ENCODE measurements at regions not wholly inside any gene's neighbourhood (a gene's known extent, or its start where the extent isn't known, plus 50 kb on each side); places are given as distances from the start of the nearest gene placed in this dataset.
"Not testable (repeated sequence)": the region's sequence is repeated elsewhere in the genome, so short reads cannot be mapped to it uniquely, and the experiment has no call there.

- DNase-seq: no peak
Observed at GRCh38 chr2:21812766-21813165, 689.0 kb downstream of the TDRD15 start.

GRCh38 chr2:21814588-21815149 is 690.9 kb downstream of the TDRD15 start:
- no peak for DNase-seq

- DNase-seq: no peak
Observed at GRCh38 chr2:21818212-21818795, 694.5 kb downstream of the TDRD15 start.

DNA sequence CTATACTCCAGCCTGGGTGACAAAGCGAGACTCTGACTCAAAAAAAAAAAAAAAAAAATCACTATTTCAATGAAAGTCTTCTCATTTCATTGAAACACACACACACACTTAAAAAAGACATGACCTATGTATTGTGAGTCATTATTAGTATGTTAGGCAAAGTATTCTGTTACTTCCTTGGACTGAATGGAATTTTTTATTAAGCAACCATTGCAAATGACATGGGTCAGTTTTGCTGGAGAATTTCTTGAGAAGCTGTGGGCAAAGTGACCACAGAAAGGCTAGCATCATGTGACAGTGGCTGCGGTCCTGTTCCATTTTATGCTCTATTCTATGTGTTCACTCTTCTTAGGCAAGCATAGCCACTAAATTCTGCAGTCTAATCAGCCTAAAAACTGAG is 695.7 kb downstream of the TDRD15 start:
- no peak for DNase-seq

GRCh38 chr2:21820271-21820670 is 696.5 kb downstream of the TDRD15 start:
- DNase-seq: no peak

DNA sequence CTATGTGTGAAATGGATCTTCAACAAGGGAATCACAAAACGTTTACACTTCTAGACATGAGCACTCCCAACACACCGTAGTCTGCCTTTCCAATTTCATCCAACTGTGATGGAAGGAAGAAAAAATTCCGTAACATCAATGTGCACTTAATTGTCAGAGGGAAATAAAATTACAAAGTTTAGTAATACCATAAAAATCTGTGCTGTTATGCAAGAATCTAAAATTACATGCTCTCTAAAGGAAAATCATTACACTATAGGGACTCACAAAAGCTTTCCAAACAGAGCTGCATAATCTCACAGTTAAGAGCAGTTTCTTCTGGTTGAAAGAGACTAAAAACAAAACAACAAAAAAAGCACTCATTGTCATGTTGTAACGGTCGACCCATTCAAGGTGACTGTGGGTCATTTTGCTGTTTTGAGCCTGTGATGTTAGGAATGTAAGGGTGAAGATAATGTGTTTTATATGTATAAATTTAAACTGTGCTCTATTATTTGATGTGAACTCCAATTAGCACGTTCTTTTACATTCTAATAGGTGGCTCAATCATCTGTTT is 698.0 kb downstream of the TDRD15 start:
- no peak for DNase-seq

DNA sequence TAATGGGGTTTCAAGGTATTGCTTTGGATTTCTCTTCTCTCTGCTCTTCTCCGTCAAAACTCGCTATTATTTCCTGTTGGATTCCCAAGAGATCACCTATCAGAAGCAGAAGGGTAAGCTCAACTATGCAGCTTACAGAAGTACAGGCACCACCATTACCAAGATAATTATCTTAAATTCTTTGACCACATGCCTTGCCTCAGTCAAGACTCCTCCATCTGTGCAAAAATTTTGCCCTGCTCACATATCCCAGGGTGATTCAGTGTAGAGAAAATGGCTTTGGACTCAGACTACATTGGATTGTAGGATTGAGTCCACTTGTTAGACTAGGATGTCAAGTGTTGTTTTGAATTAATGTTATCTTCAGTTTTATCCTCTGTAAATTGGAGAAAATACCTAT is 698.7 kb downstream of the TDRD15 start:
- no peak for DNase-seq

DNA sequence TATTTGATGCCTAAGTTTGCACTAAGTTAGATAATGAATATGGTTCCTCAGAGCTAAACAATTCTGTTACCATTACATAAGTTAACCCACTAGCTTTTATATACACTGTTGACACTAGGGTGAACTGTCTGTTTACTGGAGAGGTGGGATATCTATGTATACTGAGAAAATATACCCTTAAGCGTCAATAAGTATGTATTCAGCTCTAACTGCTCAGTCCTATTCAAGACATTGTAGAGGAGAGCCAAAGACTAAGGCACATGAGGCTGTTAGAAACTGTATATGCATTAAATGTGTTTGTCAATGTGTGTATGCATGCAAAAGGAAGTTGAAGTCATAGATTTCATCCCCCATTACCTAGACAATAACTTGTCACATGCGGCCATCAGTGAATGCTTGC is 710.0 kb downstream of the TDRD15 start:
- DNase-seq: no peak

DNA sequence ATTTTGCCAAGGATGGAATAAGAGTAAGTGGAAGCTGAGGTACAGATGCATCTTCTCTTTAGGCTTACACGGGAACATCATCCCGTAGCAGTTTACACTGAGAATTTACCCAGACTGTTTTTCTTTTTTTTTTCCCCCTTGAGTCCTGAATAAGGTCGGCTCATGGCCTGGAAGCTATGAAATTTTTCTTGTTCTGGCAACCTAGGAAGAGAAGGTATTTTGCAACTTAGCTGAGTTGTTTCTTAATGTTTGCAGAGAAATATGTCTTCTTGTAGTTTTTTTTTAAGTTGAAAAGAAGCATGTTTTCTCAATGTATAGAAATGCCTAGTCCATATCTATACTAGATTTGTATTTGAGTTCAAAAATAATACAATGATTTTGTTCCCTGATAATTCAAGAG is 712.5 kb downstream of the TDRD15 start:
- no peak for DNase-seq

DNA sequence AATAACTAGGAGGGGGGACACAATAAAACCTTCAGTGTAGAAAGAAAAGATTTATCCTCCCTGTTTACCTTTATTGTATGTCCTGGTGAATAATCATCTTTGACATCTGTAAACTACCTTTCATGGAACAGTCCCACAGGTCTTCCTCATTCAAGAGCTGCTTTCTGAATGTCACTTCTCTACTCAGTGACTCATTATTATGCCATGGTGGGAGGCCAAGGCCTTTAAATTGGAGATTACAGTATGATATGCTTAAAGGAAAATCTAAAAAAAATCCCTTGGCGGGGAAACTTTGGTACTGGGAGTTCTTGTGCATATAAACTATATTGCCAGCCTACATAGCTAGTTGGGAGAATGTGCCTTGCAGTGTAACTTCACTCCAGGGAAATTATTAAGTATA is 713.0 kb downstream of the TDRD15 start:
- no peak for DNase-seq

DNA sequence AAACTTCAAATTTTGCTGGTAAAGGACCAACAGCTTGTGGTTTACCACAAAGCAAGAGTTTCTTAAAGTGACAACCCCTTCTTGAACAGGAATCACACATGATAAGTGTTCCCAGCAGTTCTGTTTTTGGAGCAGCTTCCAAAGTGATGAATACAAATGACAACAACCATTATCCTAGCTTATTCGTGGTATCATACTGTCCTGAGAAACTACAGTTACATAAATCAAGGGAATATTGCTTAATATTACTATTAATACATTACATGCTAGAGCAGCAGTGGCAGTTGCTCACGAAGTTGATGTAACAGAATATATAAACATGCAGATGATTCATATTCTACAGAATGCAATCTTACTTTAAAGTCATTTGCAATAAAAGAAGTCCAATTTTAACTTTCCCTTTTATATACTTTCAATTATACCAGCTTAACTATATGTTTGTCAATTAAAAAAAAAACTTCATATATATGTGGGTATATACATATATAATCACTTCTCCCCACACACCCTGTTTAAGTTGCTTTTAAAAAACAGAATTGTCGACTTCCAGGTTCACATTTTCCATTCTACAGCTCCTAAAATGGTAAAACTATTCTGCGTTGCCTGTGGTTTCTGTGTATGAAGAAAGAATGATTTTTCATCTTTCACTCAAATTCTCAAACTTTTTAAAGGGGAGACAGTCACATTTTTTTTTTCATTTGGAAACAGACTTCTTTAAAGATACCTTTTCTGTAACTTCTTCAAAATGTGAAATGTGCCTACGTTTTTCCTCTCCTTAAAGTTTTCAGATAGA is 713.6 kb downstream of the TDRD15 start:
- no peak for DNase-seq

- DNase-seq: no peak
Observed at GRCh38 chr2:21841341-21841740, 717.6 kb downstream of the TDRD15 start.

DNA sequence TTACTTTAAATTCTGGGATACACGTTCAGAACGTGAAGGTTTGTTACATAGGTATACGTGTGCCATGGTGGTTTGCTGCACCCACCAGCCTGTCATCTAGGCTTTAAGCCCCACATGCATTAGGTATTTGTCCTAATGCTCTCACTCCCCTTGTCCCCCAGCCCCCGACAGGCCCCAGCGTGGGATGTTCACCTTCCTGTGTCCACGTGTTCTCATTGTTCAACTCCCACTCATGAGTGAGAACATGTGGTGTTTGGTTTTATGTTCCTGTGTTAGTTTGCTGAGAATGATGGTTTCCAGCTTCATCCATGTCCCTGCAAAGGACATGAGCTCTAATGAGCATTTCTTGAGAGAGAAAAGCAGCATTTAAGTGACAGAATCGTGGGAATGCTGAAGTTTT is 726.6 kb downstream of the TDRD15 start:
- not testable (repeated sequence) for DNase-seq

DNA sequence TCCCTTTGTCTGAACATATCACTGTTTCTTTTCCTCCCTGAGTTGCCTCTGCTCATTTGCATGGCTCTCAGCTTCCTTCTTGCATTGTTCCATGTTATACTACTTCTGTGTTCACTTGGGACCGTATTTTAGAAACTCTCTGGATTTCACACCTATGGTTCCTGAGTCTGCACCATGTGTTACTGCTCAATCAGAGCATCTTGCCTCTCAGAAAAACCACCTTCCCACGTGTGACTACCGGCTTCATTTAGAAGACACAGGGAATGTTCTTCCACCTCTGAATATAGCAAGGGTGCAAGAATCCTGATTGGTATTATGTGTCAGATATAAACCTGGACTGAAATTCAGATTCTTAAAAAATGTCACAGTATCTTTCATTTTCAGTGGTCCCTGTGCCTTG is 731.2 kb downstream of the TDRD15 start:
- no peak for DNase-seq

DNA sequence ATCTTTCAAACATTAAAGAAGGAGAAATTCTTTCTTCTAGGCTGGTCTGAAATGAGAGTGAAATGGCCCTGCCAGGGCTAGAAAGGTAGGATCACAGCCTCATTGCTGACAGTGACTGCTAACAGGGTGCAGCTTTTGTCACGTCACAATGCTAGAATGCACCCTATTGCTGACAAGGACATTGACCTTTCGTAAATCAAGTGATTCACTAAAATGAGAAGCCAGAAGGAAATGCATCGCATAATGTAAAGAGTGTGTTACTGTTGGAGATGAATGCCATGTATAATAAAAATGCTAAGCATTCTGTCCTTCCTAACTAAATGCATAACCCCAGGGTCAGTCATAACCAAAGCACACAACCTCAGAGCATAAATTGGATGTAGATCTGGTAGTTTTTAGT is 732.9 kb downstream of the TDRD15 start:
- no peak for DNase-seq

DNA sequence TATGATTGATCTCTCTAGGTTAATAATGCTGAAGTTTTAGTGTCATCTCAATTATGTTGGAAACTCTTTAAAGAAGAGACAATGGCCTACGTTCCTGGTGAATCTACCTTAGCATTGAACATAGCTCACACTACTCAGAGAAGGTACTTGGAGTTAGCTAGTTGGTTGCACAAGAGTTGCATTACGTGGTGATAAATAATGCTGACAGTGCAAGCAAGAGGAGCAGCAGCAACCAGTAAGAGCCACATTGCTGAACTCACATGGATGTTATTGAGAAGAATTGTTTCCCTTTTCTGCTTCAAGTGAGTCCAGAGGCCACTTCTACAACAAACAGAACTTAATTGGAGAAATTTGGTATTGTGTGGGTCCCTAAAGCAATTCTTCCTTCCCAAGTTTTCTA is 737.1 kb downstream of the TDRD15 start:
- DNase-seq: no peak

GRCh38 chr2:21866316-21866715 is 742.5 kb downstream of the TDRD15 start:
- no peak for DNase-seq

- no peak for DNase-seq
Observed at GRCh38 chr2:21887881-21888280, 764.1 kb downstream of the TDRD15 start.

GRCh38 chr2:21890041-21890440 is 766.3 kb downstream of the TDRD15 start:
- no peak for DNase-seq

DNA sequence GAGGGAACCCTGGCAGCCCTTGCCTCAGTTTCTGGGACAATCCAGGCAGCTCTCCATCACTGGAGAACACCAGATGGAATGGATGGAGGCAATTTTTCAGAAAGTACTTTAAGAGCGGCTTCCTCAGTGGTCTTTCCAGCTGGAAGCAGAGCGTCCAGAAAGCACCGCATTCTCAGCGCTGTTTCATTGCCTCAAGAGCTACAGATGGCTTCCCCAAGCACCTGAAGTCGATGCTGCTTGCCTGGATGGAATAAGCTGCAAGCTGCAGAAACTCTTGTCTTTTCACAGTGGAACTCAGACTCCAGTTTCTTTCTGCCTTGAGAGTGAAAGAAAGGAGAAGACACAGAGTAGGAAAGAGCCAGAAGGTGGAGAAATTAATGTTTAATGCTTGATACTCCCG is 766.9 kb downstream of the TDRD15 start:
- DNase-seq: no peak

- DNase-seq: no peak
Observed at GRCh38 chr2:21891191-21891590, 767.4 kb downstream of the TDRD15 start.

DNA sequence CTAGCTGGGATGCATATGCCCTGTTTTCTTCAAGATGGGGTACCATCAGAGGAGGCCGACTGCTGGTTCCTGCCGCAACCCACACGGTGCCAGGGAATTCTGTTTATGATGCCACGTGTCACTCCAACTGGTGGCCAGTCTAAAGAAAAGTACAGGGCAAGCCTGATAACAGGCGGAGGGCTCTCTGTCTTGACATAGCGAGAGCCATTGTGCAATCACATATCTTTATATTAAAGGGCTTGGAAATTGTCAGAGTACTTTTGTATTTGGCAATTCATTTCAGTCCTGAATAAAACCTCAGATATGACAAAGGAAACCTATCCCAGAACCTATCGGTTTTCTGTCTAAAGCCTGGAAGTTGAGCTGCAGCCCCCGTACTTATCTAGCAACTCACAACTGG is 768.4 kb downstream of the TDRD15 start:
- no peak for DNase-seq

GRCh38 chr2:21895200-21895599 is 771.4 kb downstream of the TDRD15 start:
- no peak for DNase-seq

- DNase-seq: not testable (repeated sequence)
Observed at GRCh38 chr2:21908712-21909380, 785.1 kb downstream of the TDRD15 start.
